ENCODE measurements at regions not wholly inside any gene's neighbourhood (a gene's known extent, or its start where the extent isn't known, plus 50 kb on each side); places are given as distances from the start of the nearest gene placed in this dataset.

GRCh38 chr10:64067009-64067606 lies 545.9 kb downstream of the REEP3 start:
- TF ChIP-seq CTCF (IDR thresholded peaks at IDR 0.05; ENCODE audit: low read depth, low read length, missing control alignments) = no peak
- no peak for DNase-seq (ENCODE audit: low read depth)
- no peak overlapping the region for H3K4me3 ChIP-seq (ENCODE audit: low read depth, low read length)

DNA sequence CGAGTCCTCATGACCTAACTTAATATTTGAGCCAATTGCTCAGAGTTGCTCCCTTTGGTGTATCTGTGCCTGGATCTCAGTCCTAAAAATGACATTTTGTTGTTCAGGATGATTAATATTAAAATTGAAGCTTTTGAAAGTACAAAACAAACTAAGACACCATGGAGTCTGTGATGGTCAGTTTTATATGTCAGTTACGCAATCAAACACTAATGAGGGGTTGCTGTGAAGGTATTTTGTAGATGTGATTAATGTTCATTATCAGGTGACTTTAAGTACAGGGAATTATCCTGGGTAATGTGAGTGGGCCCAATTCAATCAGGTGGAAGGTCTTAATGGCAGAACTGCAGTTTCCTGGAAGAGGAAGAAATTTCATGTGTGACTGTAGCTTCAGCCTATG lies 546.7 kb downstream of the REEP3 start:
- no peak overlapping the region for H3K4me3 ChIP-seq (ENCODE audit: low read depth, low read length)
- TF ChIP-seq CTCF (IDR thresholded peaks at IDR 0.05; ENCODE audit: low read depth, low read length, missing control alignments) = no peak
- DNase-seq (ENCODE audit: low read depth) = no peak

DNA sequence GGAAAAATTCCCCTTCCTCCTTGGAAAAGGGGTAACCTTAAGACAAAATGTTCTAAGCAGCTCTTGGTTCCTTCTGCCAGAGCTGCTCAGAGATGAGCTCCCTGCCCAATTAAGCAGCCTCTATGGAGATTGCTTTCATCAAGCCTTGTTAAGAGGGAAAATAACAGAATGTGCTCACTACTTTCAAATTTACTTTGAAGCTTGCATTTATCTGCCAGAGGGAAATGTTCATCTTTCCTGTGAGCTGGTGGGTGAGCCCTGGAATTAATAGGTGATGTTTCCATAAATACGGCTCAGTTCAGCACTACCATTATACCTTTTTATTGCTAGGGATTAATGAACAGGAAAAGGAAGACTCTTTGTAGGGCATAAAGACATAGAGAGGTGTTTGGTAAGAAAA lies 549.0 kb downstream of the REEP3 start:
- DNase-seq (ENCODE audit: low read depth) = no peak
- no peak overlapping the region for H3K4me3 ChIP-seq (ENCODE audit: low read depth, low read length)
- TF ChIP-seq CTCF (IDR thresholded peaks at IDR 0.05; ENCODE audit: low read depth, low read length, missing control alignments) = no peak

DNA sequence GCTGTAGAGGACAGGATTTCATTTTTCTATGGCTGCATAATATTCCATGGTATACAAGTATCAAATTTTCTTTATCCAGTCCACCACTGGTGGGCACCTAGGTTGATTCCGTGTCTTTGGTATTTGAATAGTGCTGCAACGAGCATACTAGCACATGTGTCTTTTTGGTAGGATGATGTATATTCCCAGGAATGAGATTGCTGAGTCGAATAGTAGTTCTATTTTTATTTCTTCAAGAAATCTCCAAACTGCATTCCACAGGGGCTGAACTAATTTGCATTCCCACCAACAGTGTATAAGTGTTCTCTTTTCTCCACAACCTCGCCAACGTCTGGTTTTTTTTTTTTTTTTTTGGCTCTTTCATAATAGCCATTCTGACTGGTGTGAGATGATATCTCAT lies 550.0 kb downstream of the REEP3 start:
- no peak for TF ChIP-seq CTCF (IDR thresholded peaks at IDR 0.05; ENCODE audit: low read depth, low read length, missing control alignments)
- no peak for DNase-seq (ENCODE audit: low read depth)

DNA sequence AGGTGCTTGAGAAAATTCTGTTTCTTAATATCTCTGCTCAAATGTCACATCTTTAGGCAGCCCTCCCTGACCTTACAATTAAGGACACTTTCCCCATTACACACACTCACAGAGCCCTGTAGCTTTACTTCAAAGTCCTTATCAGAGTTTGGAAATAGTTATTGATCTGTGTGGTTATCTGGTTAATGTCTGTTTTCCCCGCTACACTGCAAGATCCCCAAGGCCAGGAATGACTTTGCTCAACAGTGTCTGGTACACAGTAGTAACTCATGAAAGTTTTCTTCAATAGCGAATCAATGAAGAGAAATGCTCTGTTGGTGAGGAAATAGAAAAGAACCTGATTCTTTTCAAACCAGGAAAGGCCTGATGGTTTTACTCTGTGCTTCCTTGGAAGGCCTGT lies 554.4 kb downstream of the REEP3 start:
- H3K4me3 ChIP-seq (ENCODE audit: low read depth, low read length) = no peak overlapping the region
- TF ChIP-seq CTCF (IDR thresholded peaks at IDR 0.05; ENCODE audit: low read depth, low read length, missing control alignments) = no peak
- DNase-seq (ENCODE audit: low read depth) = no peak

More for the DNA sequence above, 550.0 kb downstream of the REEP3 start:
- no peak overlapping the region for H3K4me3 ChIP-seq (ENCODE audit: low read depth, low read length)

DNA sequence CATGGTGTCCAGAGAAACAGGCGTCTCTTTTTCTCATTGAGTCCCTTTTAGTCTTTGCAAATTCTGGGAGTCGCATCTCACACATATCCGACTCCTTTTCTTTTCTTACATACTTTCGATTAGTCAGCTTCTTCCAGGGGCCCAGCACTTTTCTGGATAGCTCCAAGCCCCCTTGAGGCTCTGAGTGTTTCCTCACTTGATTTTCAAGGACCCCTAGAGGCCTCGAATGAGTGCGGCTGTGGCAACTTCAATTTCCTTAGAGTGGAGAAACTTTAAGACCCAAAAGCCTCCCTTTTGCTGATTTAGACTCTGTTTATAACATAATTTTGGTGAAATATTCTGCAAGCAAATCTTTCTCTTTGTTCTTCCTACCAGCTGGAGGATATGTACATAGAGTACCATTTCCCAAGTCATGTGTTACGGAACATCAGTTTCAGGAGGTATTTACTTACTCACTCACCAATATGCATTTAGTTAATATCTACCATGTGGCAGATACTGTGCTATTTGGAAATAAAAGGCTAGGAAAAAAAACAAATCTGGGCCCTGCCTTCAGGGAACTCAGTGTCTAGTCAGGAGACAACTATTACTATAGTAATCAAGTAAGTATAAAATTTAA lies 555.2 kb downstream of the REEP3 start:
- no peak overlapping the region for H3K4me3 ChIP-seq (ENCODE audit: low read depth, low read length)
- no peak for DNase-seq (ENCODE audit: low read depth)
- no peak for TF ChIP-seq CTCF (IDR thresholded peaks at IDR 0.05; ENCODE audit: low read depth, low read length, missing control alignments)

DNA sequence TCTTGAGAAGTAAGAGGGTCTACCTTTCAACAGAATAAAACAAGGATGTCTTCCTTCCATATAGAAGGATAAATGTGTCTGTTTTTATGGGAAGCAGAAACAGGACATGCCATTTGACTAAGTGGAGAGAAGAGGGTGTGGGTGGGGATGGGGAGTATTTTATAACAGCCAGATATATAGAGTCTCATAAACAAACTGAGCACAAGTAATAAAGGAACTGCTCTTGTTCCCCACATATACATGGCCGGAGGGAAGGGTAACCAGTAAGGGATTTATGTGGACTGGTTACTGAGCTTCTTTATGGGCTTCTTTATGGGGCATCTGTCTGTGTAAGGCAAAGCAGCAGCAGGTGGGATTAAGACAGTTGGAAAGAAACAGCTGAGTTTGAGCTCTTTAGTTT lies 558.1 kb downstream of the REEP3 start:
- H3K4me3 ChIP-seq (ENCODE audit: low read depth, low read length) = no peak overlapping the region
- no peak for TF ChIP-seq CTCF (IDR thresholded peaks at IDR 0.05; ENCODE audit: low read depth, low read length, missing control alignments)
- no peak for DNase-seq (ENCODE audit: low read depth)

Measured in GM12864 (cell line).